ENCODE measurements at regions not wholly inside any gene's neighbourhood (a gene's known extent, or its start where the extent isn't known, plus 50 kb on each side); places are given as distances from the start of the nearest gene placed in this dataset.

DNA sequence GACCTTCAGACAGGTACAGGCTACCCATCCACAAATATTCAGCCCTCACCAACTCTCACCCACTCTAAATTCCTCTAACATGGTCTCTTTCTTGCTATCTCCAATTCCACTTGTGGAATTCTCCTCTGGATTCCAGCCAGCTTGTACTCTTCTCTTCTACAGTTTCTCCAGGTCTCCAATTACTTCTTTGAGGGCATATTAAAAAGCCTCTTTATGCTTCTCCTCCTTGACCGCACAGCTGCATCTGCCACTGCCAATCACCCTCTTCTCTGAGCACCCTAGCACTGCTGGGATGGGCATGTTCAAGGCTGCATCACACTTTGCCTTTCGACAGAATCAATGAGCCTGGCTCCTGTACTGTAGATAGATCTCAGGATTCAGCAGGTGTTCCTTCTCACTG is 101.5 kb upstream of the ANKRD1 start:
- TF ChIP-seq FOXA1 (IDR thresholded peaks at IDR 0.05): no peak
- no peak for TF ChIP-seq ELF4 (IDR thresholded peaks at IDR 0.05)
